ENCODE measurements at regions not wholly inside any gene's neighbourhood (a gene's known extent, or its start where the extent isn't known, plus 50 kb on each side); places are given as distances from the start of the nearest gene placed in this dataset.

GRCh38 chr15:69994429-69995205 is 103.1 kb downstream of the TLE3 start:
- dilution Hi-C loops (cut with MboI; ENCODE audit: extremely low pct_ligation_motif_present, low sequenced_read_pairs), result no loop called here
- no peak overlapping the region for H2AFZ ChIP-seq (ENCODE audit: control insufficient read depth, low read length)
- H3K27me3 ChIP-seq (ENCODE audit: control insufficient read depth, extremely low read depth, insufficient read depth, low read length), result peaks cover 36% of the 10 kb centered on the region

GRCh38 chr15:69996321-69997160 is 101.2 kb downstream of the TLE3 start:
- Histone ChIP-seq H3K4me1 (ENCODE audit: control insufficient read depth, extremely low read depth, insufficient read depth, low read length) (no peaks in the 10 kb centered on the region), H3K27me3 (ENCODE audit: control insufficient read depth, extremely low read depth, insufficient read depth, low read length) (peaks cover 27% of the 10 kb centered on the region), H3K36me3 (ENCODE audit: control insufficient read depth in 2 of 2, extremely low read depth in 1 of 2, insufficient read depth in 2 of 2, low read length in 2 of 2) (no peaks in the 10 kb centered on the region), H2AFZ (ENCODE audit: control insufficient read depth, low read length) (no peak overlapping the region), H3K9me3 (ENCODE audit: control insufficient read depth, low read depth, low read length) (no peaks in the 10 kb centered on the region), H3K79me2 (ENCODE audit: control insufficient read depth, insufficient read depth, low read length) (no peaks in the 10 kb centered on the region), H3K4me3 (ENCODE audit: control insufficient read depth in 2 of 3, extremely low read depth in 1 of 3, insufficient read depth in 2 of 3, low read depth in 1 of 3, low read length in 3 of 3) (no peak overlapping the region), H3K4me2 (ENCODE audit: control insufficient read depth, extremely low read depth, insufficient read depth, low read depth, low read length) (no peak overlapping the region), H4K20me1 (ENCODE audit: control insufficient read depth, extremely low read depth, insufficient read depth, low read length) (no peaks in the 10 kb centered on the region), H3K9me1 (ENCODE audit: control insufficient read depth, extremely low read depth, insufficient read depth, low read length) (no peaks in the 10 kb centered on the region), H3K27ac (ENCODE audit: control insufficient read depth, insufficient read depth, low read length) (no peak overlapping the region), H3K9ac (ENCODE audit: control insufficient read depth, extremely low read depth, insufficient read depth, low read length) (no peak overlapping the region)
- DNase-seq (ENCODE audit: low read depth, low spot score) (no peak), FAIRE-seq (no peak)
- dilution Hi-C loops (cut with MboI; ENCODE audit: extremely low pct_ligation_motif_present, low sequenced_read_pairs), result no loop called here
- TF ChIP-seq CTCF (optimal IDR thresholded peaks at IDR 0.05 in 1 of 3, IDR thresholded peaks at IDR 0.05 in 1 of 3, conservative IDR thresholded peaks at IDR 0.05 in 1 of 3; ENCODE audit: extremely low read depth in 1 of 3, insufficient read depth in 2 of 3, low read length in 3 of 3), result no peak
- TF ChIP-seq EZH2 (IDR thresholded peaks at IDR 0.05; ENCODE audit: low read length), result no peak

More at GRCh38 chr15:69994429-69995205, 103.1 kb downstream of the TLE3 start:
- Histone ChIP-seq H4K20me1 (ENCODE audit: control insufficient read depth, extremely low read depth, insufficient read depth, low read length) (no peaks in the 10 kb centered on the region), H3K36me3 (ENCODE audit: control insufficient read depth in 2 of 2, extremely low read depth in 1 of 2, insufficient read depth in 2 of 2, low read length in 2 of 2) (no peaks in the 10 kb centered on the region), H3K79me2 (ENCODE audit: control insufficient read depth, insufficient read depth, low read length) (no peaks in the 10 kb centered on the region), H3K4me3 (ENCODE audit: control insufficient read depth in 2 of 3, extremely low read depth in 1 of 3, insufficient read depth in 2 of 3, low read depth in 1 of 3, low read length in 3 of 3) (no peak overlapping the region), H3K9me1 (ENCODE audit: control insufficient read depth, extremely low read depth, insufficient read depth, low read length) (no peaks in the 10 kb centered on the region), H3K27ac (ENCODE audit: control insufficient read depth, insufficient read depth, low read length) (no peak overlapping the region), H3K9ac (ENCODE audit: control insufficient read depth, extremely low read depth, insufficient read depth, low read length) (no peak overlapping the region), H3K4me1 (ENCODE audit: control insufficient read depth, extremely low read depth, insufficient read depth, low read length) (no peaks in the 10 kb centered on the region), H3K4me2 (ENCODE audit: control insufficient read depth, extremely low read depth, insufficient read depth, low read depth, low read length) (no peak overlapping the region), H3K9me3 (ENCODE audit: control insufficient read depth, low read depth, low read length) (no peaks in the 10 kb centered on the region)
- DNase-seq (ENCODE audit: low read depth, low spot score) (no peak), FAIRE-seq (no peak)
- TF ChIP-seq EZH2 (IDR thresholded peaks at IDR 0.05; ENCODE audit: low read length), result no peak
- no peak for TF ChIP-seq CTCF (optimal IDR thresholded peaks at IDR 0.05 in 1 of 3, IDR thresholded peaks at IDR 0.05 in 1 of 3, conservative IDR thresholded peaks at IDR 0.05 in 1 of 3; ENCODE audit: extremely low read depth in 1 of 3, insufficient read depth in 2 of 3, low read length in 3 of 3)

Data from keratinocyte (primary cell).